ENCODE measurements at regions not wholly inside any gene's neighbourhood (a gene's known extent, or its start where the extent isn't known, plus 50 kb on each side); places are given as distances from the start of the nearest gene placed in this dataset.

DNA sequence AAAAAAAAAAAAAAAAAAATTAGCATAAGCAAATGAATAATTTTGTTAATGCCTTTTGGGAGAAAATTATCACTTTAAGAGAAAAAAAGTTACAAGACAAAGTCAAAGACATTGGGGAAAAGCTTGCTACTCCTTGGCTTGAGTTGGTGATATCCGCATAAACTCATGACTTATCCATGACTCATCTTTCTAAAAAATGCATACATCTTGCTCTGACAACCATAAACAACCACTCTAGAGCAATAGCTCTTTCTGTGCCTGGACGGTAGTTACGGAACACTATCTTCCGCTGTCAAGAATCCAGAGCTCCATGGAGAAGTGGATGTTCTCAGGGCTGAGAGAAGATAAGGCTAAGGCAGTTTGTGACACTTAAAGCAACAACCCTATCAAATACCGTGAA lies 281.1 kb upstream of the PFKP start:
- DNase-seq: no peak
- 77 to 83% (median 78%) methylated on average over 5 of the region's 5 CpGs for WGBS, 4 donors
- TF ChIP-seq, protein P1, sequence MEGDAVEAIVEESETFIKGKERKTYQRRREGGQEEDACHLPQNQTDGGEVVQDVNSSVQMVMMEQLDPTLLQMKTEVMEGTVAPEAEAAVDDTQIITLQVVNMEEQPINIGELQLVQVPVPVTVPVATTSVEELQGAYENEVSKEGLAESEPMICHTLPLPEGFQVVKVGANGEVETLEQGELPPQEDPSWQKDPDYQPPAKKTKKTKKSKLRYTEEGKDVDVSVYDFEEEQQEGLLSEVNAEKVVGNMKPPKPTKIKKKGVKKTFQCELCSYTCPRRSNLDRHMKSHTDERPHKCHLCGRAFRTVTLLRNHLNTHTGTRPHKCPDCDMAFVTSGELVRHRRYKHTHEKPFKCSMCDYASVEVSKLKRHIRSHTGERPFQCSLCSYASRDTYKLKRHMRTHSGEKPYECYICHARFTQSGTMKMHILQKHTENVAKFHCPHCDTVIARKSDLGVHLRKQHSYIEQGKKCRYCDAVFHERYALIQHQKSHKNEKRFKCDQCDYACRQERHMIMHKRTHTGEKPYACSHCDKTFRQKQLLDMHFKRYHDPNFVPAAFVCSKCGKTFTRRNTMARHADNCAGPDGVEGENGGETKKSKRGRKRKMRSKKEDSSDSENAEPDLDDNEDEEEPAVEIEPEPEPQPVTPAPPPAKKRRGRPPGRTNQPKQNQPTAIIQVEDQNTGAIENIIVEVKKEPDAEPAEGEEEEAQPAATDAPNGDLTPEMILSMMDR (IDR thresholded peaks at IDR 0.05): no peak
- TF ChIP-seq POLR2A (IDR thresholded peaks at IDR 0.05): no peak

DNA sequence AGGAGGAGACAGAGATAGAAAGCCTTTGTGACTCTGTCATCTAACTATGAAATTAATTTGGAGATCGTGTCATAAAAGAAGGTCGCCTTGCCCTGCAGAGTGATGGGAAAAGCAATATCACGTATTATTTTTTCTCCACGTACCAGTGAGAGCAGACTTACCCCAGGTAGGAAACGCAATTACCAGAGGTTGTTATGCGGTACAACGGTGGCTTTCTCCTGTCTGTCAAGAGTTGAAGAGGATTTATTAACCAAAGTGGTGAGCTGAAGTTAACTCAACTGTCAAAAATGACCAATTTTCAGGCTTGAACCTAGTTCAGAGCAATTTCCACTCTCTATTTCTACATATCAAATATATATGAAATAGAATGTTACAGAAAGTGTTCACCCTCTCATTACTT lies 282.6 kb upstream of the PFKP start:
- H3K4me1 ChIP-seq: no peaks in the 10 kb centered on the region
- no peak for ATAC-seq
- H3K27me3 ChIP-seq: peaks cover 0 to 5% (median 0%) of the 10 kb centered on the region in 9 donors
- intact Hi-C loops (cut with DNase I): no loop called here
- DNase-seq: no peak
- no peak overlapping the region for H3K4me3 ChIP-seq
- TF ChIP-seq, protein P1 (IDR thresholded peaks at IDR 0.05): no peak
- TF ChIP-seq POLR2A (IDR thresholded peaks at IDR 0.05): no peak
- H3K36me3 ChIP-seq: no peaks in the 10 kb centered on the region
- no peaks in the 10 kb centered on the region for H3K9me3 ChIP-seq
- no peak overlapping the region for H3K27ac ChIP-seq
- WGBS, 4 donors: 82 to 90% (median 88%) methylated on average over 7 of the region's 7 CpGs

More for the DNA sequence above, 281.1 kb upstream of the PFKP start:
- ATAC-seq: no peak
- intact Hi-C loops (cut with DNase I): no loop called here
- Histone ChIP-seq H3K36me3 (no peaks in the 10 kb centered on the region), H3K9me3 (no peaks in the 10 kb centered on the region), H3K27me3 (peaks cover 0 to 5% (median 0%) of the 10 kb centered on the region in 9 donors), H3K27ac (no peak overlapping the region), H3K4me3 (no peak overlapping the region), H3K4me1 (no peaks in the 10 kb centered on the region)

DNA sequence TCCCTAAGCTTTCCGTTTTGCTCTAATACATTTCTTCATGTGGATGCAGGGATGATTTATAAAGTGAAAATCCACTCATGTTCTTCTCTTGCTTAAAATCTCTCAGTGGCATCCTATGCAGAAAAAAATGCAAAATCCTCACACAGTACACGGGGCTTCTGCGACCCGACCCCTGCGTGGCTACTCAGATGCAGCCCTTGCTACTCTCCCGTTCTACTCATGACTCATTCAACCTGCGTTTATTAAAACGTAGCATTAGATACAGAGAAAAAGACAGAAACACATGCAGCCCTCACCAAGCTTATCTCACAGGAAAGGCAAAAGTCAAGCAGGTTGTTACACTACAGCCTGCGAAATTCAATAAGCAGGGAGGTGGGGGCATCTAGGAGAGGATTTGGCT lies 284.4 kb upstream of the PFKP start:
- H3K4me1 ChIP-seq: no peaks in the 10 kb centered on the region
- ATAC-seq (no peak), DNase-seq (no peak)
- no peak overlapping the region for H3K27ac ChIP-seq
- peaks cover 0 to 5% (median 0%) of the 10 kb centered on the region in 9 donors for H3K27me3 ChIP-seq
- H3K9me3 ChIP-seq: no peaks in the 10 kb centered on the region
- 71 to 75% (median 73%) methylated on average over 9 of the region's 9 CpGs for WGBS, 4 donors
- H3K4me3 ChIP-seq: no peak overlapping the region
- TF ChIP-seq, protein P1 (IDR thresholded peaks at IDR 0.05): no peak
- no peaks in the 10 kb centered on the region for H3K36me3 ChIP-seq
- intact Hi-C loops (cut with DNase I): no loop called here

DNA sequence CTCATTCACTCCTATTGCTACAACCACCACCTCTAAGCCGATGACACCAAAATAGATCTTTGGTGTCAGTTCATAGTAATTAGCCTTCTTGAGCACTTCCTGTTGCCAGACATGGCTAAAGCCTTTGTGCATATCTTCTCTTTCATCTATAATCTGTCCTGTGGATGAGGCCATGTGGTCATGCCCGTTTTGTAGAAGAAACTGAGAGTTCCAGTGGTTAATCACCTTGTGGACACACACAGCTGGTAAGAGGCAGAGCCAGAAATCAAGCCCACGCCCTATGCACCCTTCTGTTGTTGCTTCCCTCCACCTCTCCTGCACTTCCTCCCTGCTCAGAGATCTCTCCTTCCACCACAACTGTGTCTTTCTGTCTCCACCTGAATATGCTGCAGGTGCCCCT lies 285.1 kb upstream of the PFKP start:
- no peaks in the 10 kb centered on the region for H3K9me3 ChIP-seq
- TF ChIP-seq, protein P1 (IDR thresholded peaks at IDR 0.05): no peak
- no peak for TF ChIP-seq POLR2A (IDR thresholded peaks at IDR 0.05)
- intact Hi-C loops (cut with DNase I): no loop called here
- DNase-seq (no peak), ATAC-seq (no peak)
- WGBS, 4 donors: 59 to 66% (median 63%) methylated on average over 3 of the region's 3 CpGs
- no peak overlapping the region for H3K4me3 ChIP-seq
- H3K27ac ChIP-seq: no peak overlapping the region
- peaks cover 0 to 5% (median 0%) of the 10 kb centered on the region in 9 donors for H3K27me3 ChIP-seq
- no peaks in the 10 kb centered on the region for H3K36me3 ChIP-seq
- no peaks in the 10 kb centered on the region for H3K4me1 ChIP-seq
